ENCODE measurements at regions not wholly inside any gene's neighbourhood (a gene's known extent, or its start where the extent isn't known, plus 50 kb on each side); places are given as distances from the start of the nearest gene placed in this dataset.

DNA sequence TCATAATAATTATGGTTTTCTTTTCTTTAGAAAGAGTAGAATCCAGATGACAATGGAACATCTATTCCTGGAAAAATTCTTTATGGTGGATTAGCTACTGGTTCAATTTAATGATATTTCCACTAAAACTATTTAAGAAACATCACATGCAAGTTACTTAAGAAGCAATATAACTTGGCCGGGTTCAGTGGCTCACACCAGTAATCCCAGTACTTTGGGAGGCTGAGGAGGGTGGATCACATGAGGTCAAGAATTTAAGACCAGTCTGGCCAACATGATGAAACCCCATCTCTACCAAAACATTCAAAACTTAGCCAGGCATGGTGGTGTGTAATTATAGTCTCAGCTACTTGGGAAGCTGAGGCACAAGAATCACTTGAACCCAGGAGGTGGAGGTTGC, 65.9 kb upstream of the SMLR1 start:
- Histone ChIP-seq H4K91ac (ENCODE audit: low read depth, low read length, poor library complexity) (no peak overlapping the region), H3K14ac (ENCODE audit: low read length) (no peak overlapping the region), H3K4me1 (ENCODE audit: control insufficient read depth in 2 of 2, insufficient read depth in 1 of 2, low read depth in 1 of 2, low read length in 2 of 2) (peaks cover 0 to 2% of the 10 kb centered on the region in 2 donors), H3K27me3 (ENCODE audit: control insufficient read depth in 3 of 3, insufficient read depth in 3 of 3, low read depth in 1 of 3, low read length in 3 of 3) (no peaks in the 10 kb centered on the region), H4K8ac (ENCODE audit: low read depth, low read length) (no peak overlapping the region), H3K4me3 (ENCODE audit: low read length in 2 of 2) (no peak overlapping the region), H3K9me3 (replicated peaks in 1 of 2; ENCODE audit: control insufficient read depth in 2 of 2, insufficient read depth in 1 of 2, low read depth in 1 of 2, low read length in 2 of 2) (no peaks in the 10 kb centered on the region), H2BK120ac (ENCODE audit: low read depth, low read length) (no peak overlapping the region), H3K36me3 (replicated peaks in 1 of 2; ENCODE audit: control insufficient read depth in 2 of 2, insufficient read depth in 2 of 2, low read length in 2 of 2) (no peaks in the 10 kb centered on the region), H3K79me1 (ENCODE audit: low read depth, low read length) (no peaks in the 10 kb centered on the region), H2BK12ac (ENCODE audit: low read length) (no peak overlapping the region), H2AFZ (ENCODE audit: low read length) (no peak overlapping the region), H2BK15ac (ENCODE audit: low read length) (no peak overlapping the region), H2BK5ac (ENCODE audit: low read length) (no peak overlapping the region), H3K27ac (replicated peaks; ENCODE audit: low read length) (no peak overlapping the region), H3K4me2 (ENCODE audit: insufficient read depth, low read length, poor library complexity, severe bottlenecking) (no peak overlapping the region), H2AK5ac (ENCODE audit: low read depth, low read length) (no peak overlapping the region), H3K23ac (ENCODE audit: low read depth, low read length, poor library complexity) (no peak overlapping the region), H3K4ac (ENCODE audit: low read length) (no peak overlapping the region), H3K18ac (ENCODE audit: low read length) (no peak overlapping the region), H3K9ac (ENCODE audit: low read depth, low read length, poor library complexity) (no peak overlapping the region)
- no peak for DNase-seq (ENCODE audit: low spot score)
- no CpG with 5 or more reads among the region's 1 CpG for WGBS, 2 donors (ENCODE audit: extremely low coverage in 2 of 2, insufficient read length in 2 of 2, insufficient replicate concordance in 1 of 2)

DNA sequence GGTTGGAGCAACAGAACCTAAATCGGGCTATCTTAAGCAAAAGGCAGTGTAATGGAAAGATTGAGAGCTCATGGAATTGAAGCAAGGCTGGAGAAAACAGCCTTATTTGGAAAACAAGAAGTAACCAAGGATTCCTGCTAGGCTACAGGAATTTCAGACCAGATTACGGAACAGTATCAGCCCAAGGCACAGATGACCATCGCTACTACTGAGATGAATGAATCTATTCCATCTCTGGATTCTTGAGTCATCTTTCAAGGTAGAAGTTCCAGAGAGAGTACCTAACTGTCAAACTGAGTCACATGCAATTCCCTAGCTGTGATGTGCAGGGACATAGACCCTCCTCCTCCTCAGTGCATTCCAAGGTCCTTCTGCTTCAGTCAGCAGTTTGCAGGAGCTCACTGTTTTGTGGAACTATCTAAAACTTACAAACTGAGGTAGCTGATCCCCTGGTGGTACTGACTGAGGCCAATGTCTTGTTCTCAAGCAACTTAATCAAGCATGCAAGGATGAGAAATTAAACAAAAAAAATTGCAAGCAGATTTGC, 62.0 kb upstream of the SMLR1 start:
- no peak overlapping the region for H2BK120ac ChIP-seq (ENCODE audit: low read depth, low read length)
- no peak overlapping the region for H3K27ac ChIP-seq (replicated peaks; ENCODE audit: low read length)
- H3K18ac ChIP-seq (ENCODE audit: low read length): no peak overlapping the region
- no peak overlapping the region for H2BK12ac ChIP-seq (ENCODE audit: low read length)
- DNase-seq (ENCODE audit: low spot score): no peak
- no peak overlapping the region for H3K23ac ChIP-seq (ENCODE audit: low read depth, low read length, poor library complexity)
- no peak overlapping the region for H2AFZ ChIP-seq (ENCODE audit: low read length)
- H3K4me3 ChIP-seq (ENCODE audit: low read length in 2 of 2): no peak overlapping the region
- H2BK5ac ChIP-seq (ENCODE audit: low read length): no peak overlapping the region
- H4K91ac ChIP-seq (ENCODE audit: low read depth, low read length, poor library complexity): no peak overlapping the region
- no peak overlapping the region for H3K9ac ChIP-seq (ENCODE audit: low read depth, low read length, poor library complexity)
- H2BK15ac ChIP-seq (ENCODE audit: low read length): no peak overlapping the region
- H3K4me2 ChIP-seq (ENCODE audit: insufficient read depth, low read length, poor library complexity, severe bottlenecking): no peak overlapping the region
- no peaks in the 10 kb centered on the region for H3K27me3 ChIP-seq (ENCODE audit: control insufficient read depth in 3 of 3, insufficient read depth in 3 of 3, low read depth in 1 of 3, low read length in 3 of 3)
- no peak overlapping the region for H4K8ac ChIP-seq (ENCODE audit: low read depth, low read length)
- H2AK5ac ChIP-seq (ENCODE audit: low read depth, low read length): no peak overlapping the region
- no peaks in the 10 kb centered on the region for H3K79me1 ChIP-seq (ENCODE audit: low read depth, low read length)
- no peaks in the 10 kb centered on the region for H3K36me3 ChIP-seq (replicated peaks in 1 of 2; ENCODE audit: control insufficient read depth in 2 of 2, insufficient read depth in 2 of 2, low read length in 2 of 2)
- no peaks in the 10 kb centered on the region for H3K9me3 ChIP-seq (replicated peaks in 1 of 2; ENCODE audit: control insufficient read depth in 2 of 2, insufficient read depth in 1 of 2, low read depth in 1 of 2, low read length in 2 of 2)
- no peak overlapping the region for H3K14ac ChIP-seq (ENCODE audit: low read length)
- H3K4ac ChIP-seq (ENCODE audit: low read length): no peak overlapping the region
- no CpG with 5 or more reads among the region's 3 CpGs for WGBS, 2 donors (ENCODE audit: extremely low coverage in 2 of 2, insufficient read length in 2 of 2, insufficient replicate concordance in 1 of 2)
- peaks cover 0 to 2% of the 10 kb centered on the region in 2 donors for H3K4me1 ChIP-seq (ENCODE audit: control insufficient read depth in 2 of 2, insufficient read depth in 1 of 2, low read depth in 1 of 2, low read length in 2 of 2)

DNA sequence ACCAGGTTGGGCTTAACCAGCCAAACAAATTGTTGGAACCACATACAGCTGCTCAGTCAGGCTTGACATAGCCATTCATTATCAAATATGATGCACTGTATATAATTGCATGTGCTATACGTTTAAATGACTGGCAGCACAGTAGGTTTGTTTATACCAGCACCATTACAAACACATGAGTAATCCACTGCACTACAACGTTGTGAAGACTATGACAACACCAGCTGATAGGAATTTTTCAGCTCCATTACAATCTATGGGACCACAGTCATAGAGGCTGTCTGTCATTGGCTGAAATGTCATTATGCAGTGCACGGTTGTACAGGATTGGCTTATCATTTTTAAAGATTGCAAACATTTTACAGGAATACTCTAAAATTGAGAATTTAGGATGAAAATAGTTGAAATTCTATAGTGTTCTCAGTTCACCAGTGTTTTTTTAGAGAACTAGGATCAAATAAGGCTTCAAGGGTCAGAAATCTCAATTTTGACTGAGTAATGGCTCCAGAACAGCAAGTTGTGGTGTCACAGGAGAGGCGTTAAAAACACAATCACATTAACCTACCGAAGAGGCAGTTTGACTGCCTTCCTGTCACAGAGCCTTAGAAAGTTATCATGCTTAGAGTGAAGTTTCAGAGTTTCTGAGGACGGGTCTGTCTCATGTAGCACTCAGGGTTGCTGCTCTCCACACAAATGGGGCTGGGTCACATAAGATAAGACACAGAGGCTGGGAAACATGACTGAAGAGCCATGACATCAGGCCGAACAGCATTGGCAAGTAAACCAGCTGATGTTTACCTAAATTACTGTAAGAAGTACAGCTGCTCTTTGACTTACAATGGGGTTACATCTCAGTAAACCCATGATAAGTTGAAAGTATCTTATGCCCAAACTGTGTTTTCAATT, 60.7 kb upstream of the SMLR1 start:
- H3K4ac ChIP-seq (ENCODE audit: low read length): no peak overlapping the region
- H4K91ac ChIP-seq (ENCODE audit: low read depth, low read length, poor library complexity): no peak overlapping the region
- no peak overlapping the region for H2AFZ ChIP-seq (ENCODE audit: low read length)
- no peaks in the 10 kb centered on the region for H3K36me3 ChIP-seq (replicated peaks in 1 of 2; ENCODE audit: control insufficient read depth in 2 of 2, insufficient read depth in 2 of 2, low read length in 2 of 2)
- H2BK5ac ChIP-seq (ENCODE audit: low read length): no peak overlapping the region
- no peaks in the 10 kb centered on the region for H3K27me3 ChIP-seq (ENCODE audit: control insufficient read depth in 3 of 3, insufficient read depth in 3 of 3, low read depth in 1 of 3, low read length in 3 of 3)
- H3K27ac ChIP-seq (replicated peaks; ENCODE audit: low read length): no peak overlapping the region
- H3K9me3 ChIP-seq (replicated peaks in 1 of 2; ENCODE audit: control insufficient read depth in 2 of 2, insufficient read depth in 1 of 2, low read depth in 1 of 2, low read length in 2 of 2): no peaks in the 10 kb centered on the region
- no peak overlapping the region for H3K14ac ChIP-seq (ENCODE audit: low read length)
- H3K4me3 ChIP-seq (ENCODE audit: low read length in 2 of 2): no peak overlapping the region
- DNase-seq (ENCODE audit: low spot score): no peak
- no peak overlapping the region for H2BK15ac ChIP-seq (ENCODE audit: low read length)
- H2BK12ac ChIP-seq (ENCODE audit: low read length): no peak overlapping the region
- peaks cover 0 to 2% of the 10 kb centered on the region in 2 donors for H3K4me1 ChIP-seq (ENCODE audit: control insufficient read depth in 2 of 2, insufficient read depth in 1 of 2, low read depth in 1 of 2, low read length in 2 of 2)
- H2BK120ac ChIP-seq (ENCODE audit: low read depth, low read length): no peak overlapping the region
- H3K23ac ChIP-seq (ENCODE audit: low read depth, low read length, poor library complexity): no peak overlapping the region
- H3K4me2 ChIP-seq (ENCODE audit: insufficient read depth, low read length, poor library complexity, severe bottlenecking): no peak overlapping the region
- H3K9ac ChIP-seq (ENCODE audit: low read depth, low read length, poor library complexity): no peak overlapping the region
- WGBS, 2 donors (ENCODE audit: extremely low coverage in 2 of 2, insufficient read length in 2 of 2, insufficient replicate concordance in 1 of 2): no CpG with 5 or more reads among the region's 7 CpGs
- no peaks in the 10 kb centered on the region for H3K79me1 ChIP-seq (ENCODE audit: low read depth, low read length)
- H3K18ac ChIP-seq (ENCODE audit: low read length): no peak overlapping the region
- H2AK5ac ChIP-seq (ENCODE audit: low read depth, low read length): no peak overlapping the region
- H4K8ac ChIP-seq (ENCODE audit: low read depth, low read length): no peak overlapping the region

DNA sequence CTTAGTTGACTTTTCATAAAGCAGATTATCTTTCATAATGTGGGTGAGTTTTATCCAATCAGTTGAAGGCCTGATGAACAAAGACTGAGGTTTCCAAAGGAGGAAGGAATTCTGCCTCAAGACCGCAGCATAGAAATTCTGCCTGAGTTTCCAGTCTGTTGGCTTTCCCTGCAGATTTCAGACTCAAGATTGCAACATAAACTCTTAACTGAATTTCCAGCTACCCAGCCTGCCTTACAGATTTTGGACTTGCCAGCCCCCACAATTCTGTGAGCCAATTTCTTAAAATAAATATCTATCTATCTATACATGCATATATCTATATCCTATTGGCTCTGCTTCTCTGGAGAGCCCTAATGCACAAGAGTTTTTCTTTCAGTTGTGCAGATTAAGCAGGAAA, 57.3 kb upstream of the SMLR1 start:
- no peak overlapping the region for H3K4me3 ChIP-seq (ENCODE audit: low read length in 2 of 2)
- H3K14ac ChIP-seq (ENCODE audit: low read length): no peak overlapping the region
- H3K36me3 ChIP-seq (replicated peaks in 1 of 2; ENCODE audit: control insufficient read depth in 2 of 2, insufficient read depth in 2 of 2, low read length in 2 of 2): no peaks in the 10 kb centered on the region
- no CpG with 5 or more reads among the region's 1 CpG for WGBS, 2 donors (ENCODE audit: extremely low coverage in 2 of 2, insufficient read length in 2 of 2, insufficient replicate concordance in 1 of 2)
- H3K9me3 ChIP-seq (replicated peaks in 1 of 2; ENCODE audit: control insufficient read depth in 2 of 2, insufficient read depth in 1 of 2, low read depth in 1 of 2, low read length in 2 of 2): no peaks in the 10 kb centered on the region
- no peak overlapping the region for H4K91ac ChIP-seq (ENCODE audit: low read depth, low read length, poor library complexity)
- H3K27ac ChIP-seq (replicated peaks; ENCODE audit: low read length): no peak overlapping the region
- H3K4me1 ChIP-seq (ENCODE audit: control insufficient read depth in 2 of 2, insufficient read depth in 1 of 2, low read depth in 1 of 2, low read length in 2 of 2): peaks cover 0 to 2% of the 10 kb centered on the region in 2 donors
- H2AFZ ChIP-seq (ENCODE audit: low read length): no peak overlapping the region
- H3K27me3 ChIP-seq (ENCODE audit: control insufficient read depth in 3 of 3, insufficient read depth in 3 of 3, low read depth in 1 of 3, low read length in 3 of 3): no peaks in the 10 kb centered on the region
- no peak overlapping the region for H3K4me2 ChIP-seq (ENCODE audit: insufficient read depth, low read length, poor library complexity, severe bottlenecking)
- H2BK5ac ChIP-seq (ENCODE audit: low read length): no peak overlapping the region
- H3K4ac ChIP-seq (ENCODE audit: low read length): no peak overlapping the region
- no peaks in the 10 kb centered on the region for H3K79me1 ChIP-seq (ENCODE audit: low read depth, low read length)
- H4K8ac ChIP-seq (ENCODE audit: low read depth, low read length): no peak overlapping the region
- no peak overlapping the region for H3K23ac ChIP-seq (ENCODE audit: low read depth, low read length, poor library complexity)
- H2BK12ac ChIP-seq (ENCODE audit: low read length): no peak overlapping the region
- no peak overlapping the region for H3K9ac ChIP-seq (ENCODE audit: low read depth, low read length, poor library complexity)
- H3K18ac ChIP-seq (ENCODE audit: low read length): no peak overlapping the region
- H2BK15ac ChIP-seq (ENCODE audit: low read length): no peak overlapping the region
- no peak overlapping the region for H2AK5ac ChIP-seq (ENCODE audit: low read depth, low read length)
- no peak overlapping the region for H2BK120ac ChIP-seq (ENCODE audit: low read depth, low read length)
- DNase-seq (ENCODE audit: low spot score): no peak
